GF-D8 (cell line): ENCODE measurements at regions not wholly inside any gene's neighbourhood (a gene's known extent, or its start where the extent isn't known, plus 50 kb on each side); places are given as distances from the start of the nearest gene placed in this dataset.
"Not testable (repeated sequence)": the region's sequence is repeated elsewhere in the genome, so short reads cannot be mapped to it uniquely, and the experiment has no call there.

ENCODE experiments used
- DNase-seq: peaks from one replicate; lab custom pipeline; 2025; lab: John Stamatoyannopoulos, UW

DNA sequence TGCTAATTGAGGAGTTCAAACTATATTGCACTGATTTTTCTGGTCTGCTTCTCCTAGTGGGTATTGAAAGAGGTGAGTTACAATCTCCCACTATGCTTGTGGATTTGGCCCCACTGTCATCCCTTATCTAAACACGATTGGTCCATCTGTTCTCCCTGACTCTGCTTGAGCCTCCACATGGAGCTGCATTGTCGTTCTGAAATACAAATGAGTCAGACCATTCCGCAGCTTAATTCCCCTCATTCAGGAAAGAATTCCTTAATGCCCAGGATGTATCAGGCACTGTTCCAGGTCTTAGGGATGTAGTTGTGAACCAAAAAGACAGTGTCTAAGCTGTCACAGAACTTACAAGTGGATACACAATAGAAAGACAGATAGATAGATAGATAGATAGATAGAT is 461.9 kb downstream of the QKI start:
- no peak for DNase-seq

DNA sequence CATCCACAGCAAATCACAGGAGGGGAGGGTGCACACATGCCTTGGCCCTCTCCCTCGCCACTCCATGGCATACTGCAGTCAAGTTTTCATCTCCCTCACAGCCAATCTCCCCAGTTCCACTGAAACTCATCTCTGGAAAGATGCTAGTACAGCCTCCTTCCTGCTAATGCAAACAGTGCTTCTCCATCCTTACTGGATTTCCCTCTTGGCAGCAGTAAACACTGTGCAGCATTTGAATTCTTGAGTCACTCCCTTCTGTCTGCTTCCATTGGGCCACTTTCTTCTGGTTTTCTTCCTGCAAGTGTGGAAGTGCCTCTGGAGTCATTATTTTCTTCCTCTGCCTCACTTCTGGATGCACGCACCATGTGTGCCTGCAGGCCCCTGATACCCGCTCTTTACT is 460.3 kb downstream of the QKI start:
- DNase-seq: no peak

DNA sequence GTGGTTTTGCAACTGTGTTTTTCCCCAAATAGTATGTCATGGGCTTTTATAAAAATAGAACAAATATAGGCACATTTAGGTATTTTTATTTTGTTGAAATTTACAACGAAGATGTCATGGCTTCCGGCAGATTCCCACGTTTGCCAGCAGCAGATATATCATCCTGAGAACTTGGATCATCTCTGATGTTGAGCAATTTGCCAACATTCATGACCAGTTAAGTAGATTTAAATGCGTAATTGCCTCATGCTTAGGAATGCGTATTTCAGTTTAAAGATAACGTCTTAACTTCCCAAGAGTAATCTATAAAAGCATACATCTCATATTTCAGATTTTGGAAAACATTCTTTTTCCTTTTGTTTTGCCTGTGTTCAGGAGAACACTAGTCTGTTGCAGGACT is 457.8 kb downstream of the QKI start:
- no peak for DNase-seq

DNA sequence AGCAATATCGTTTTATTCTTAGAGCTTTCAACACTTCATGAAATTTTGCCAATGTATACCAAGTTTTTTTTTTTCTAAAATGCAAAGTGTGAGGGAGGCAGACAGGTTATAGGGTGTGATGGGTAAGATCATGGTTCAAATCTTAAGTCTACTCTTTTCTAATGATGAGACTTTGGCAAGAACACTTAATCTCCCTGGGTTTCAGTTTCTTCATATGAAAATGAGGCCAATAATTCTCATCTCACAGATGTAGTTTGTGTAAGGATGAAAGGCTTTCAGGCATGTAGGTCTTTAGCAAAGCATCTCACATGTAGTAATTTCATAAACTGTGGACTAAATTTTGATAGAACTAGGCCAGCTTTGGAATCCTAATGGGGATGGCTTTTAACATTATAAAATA is 457.1 kb downstream of the QKI start:
- no peak for DNase-seq

DNA sequence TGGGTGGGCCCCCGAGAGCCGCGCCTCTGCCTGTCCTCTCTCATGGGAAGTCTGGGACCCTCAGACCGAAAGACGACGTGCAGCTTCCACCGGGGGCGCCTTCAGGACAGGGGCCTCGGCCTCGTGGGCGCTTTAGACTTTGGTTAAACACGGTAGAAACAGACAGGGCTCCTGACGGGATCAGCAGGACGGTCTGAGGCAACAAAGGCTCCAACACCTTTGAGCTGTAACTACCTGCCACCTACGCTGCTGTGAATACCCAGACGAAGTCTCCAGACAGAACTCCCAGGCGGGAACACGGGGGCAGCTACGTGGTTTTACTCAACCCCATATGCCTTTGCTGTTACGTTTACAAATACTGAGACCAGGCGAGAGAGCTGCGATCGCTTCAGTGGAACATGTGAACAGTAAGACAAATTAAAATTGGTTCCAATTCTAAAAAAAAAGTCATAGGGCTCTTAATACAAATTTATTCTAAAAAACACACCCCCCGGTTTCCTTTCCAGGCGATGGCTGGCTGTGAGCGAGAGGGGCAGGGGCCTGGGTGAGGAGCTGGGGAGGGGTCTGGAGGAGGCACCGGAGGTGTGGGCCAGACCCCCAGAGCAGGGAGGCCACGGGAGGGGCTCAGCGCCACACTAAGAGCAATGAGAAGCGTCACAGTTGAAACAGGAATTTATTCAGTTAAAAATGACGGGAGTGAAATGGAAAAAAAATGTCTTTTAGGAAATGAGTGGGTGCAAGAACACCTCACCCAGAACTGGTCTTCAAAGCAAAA is 453.2 kb downstream of the QKI start:
- DNase-seq: no peak

DNA sequence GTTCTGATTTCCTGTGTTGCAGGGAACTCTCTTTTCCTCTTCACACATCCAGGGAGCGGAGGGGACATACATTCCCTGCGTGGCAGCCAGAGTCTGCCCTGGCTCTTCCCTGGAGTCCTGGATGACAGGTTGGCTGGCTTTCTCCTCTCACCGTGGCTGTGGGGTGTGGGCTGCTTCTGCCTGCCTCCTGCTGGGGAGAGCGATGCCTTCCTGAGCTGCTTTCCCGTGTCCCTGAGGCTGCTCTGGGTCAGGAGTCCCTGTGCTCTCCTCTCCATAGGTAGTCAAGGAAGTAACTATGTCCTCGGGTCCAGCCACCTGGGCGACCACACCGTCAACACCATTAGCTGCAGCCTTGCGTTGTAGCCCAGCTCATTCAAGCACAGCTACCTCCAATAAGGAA is 451.7 kb downstream of the QKI start:
- DNase-seq: no peak

DNA sequence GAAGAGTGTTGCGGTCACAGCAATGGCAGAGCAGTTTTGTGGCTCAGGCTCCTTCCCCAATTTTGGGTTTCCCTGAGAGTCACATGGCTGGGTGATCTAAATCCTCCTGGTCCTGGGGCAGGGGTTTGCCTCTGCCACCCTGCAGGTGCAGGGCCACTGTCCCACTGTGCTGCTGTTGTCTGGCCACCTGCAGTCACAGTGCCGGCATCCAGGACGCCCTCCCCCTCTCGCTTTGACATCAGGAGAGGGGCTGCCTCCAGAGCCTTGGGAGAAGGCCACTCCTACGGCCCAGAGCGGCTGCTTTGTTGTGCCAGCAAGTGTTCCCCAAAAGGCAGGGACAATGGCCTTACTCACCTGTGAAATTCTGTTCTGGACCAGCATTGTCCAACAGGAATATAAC is 449.0 kb downstream of the QKI start:
- DNase-seq: no peak

DNA sequence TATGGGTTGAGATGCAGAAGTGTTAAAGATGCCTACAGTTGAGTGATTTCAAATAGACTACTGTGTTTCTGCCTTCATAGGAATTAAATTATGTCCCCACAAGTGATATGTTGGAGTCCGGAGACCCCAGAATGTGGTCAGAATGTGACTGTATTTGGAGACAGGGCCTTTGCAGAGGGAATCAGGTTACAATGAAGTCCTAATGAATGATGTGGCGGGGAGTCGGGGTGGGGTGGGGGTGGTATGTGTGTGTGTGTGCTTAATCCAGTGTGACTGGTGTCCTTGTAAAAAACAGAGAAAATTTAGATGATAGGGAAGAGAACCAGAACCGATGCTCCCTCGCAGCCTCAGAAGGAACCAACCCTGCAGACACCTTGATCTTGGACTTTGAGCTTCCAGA is 448.2 kb downstream of the QKI start:
- DNase-seq: no peak

DNA sequence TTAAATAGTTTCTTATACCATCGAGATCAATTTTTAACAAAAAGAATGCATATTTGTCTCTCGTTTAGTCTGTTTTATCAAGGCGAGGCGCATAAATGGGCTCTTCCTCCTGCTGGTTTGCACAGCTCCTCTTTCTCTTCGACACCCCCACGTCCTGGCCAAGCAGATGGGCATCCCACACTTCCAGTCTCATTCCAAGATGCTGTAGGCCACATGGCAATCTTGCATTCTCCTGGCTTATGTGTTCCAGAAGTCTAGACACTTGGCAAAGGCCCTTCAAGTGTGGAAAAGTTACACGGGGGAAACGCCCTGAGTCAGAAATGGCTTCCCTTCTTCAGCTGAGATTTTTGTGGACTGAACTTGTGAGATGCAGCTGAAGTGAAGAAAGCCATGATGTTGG is 447.1 kb downstream of the QKI start:
- DNase-seq: no peak

DNA sequence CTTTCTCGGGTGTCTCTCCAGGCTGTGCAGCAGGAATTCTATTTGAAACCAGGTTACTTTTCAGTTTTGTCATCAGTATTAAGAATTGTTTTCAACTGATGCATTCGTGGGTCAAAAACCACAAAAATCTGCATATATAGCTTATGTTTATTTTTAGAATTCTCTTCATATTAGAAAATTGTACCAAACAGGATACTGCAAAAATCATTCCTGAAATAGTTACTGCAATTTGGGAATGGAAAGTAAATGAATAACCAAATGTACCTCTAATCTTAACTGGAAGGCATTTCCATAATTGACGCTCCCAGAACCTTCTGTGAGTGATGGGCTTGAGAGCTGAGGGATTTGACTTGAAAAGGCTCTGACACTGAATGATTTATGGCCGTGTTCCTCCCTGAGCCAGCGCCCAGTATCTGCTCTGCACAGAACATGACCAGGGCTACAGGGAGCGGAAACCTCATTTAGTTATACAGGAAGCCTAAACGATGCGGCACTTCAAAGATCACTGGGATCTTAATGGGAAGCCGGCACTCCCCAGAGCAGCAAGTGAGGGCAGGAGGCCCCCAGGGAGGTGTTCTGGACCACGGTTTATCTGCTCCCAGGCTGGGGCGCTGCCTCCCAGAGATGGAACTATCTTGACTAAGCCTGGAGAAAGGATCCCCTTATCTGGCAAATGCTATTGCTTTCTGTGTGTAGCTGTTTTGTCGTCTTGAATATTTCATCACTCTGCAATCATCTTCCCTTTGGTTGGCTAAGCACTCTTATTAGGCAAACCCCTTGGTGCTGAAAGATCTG is 446.0 kb downstream of the QKI start:
- DNase-seq: no peak

DNA sequence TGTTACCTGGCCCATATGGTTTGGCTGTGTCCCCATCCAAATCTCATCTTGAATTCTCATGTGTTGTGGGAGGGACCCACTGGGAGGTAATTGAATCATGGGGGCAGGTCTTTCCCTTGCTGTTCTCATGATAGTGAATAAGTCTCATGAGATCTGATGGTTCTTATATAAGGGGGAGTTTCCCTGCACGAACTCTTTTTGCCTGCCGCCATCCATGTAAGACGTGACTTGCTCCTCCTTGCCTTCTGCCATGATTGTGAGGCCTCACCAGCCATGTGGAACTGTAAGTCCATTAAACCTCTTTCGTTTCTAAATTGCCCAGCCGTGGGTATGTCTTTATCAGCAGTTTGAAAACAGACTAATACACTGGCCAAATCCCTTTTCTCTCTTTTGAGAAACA is 444.4 kb downstream of the QKI start:
- DNase-seq: not testable (repeated sequence)

DNA sequence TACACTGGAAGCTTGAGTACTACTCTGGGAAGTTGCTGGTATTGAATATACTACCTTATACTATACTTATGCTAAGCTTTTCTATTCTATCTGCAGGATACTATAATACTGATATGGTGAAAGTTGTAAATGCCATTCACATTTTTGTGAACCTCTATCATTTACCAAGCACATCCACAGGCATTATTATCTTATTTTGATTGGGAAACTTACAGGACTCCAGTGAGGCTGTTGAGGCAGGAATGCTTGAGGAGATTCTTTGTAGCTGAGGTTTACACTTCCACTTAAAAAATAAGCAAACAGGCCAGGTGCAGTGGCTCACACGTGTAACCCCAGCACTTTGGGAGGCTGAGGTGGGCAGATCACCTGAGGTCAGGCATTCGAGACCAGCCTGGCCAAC is 442.9 kb downstream of the QKI start:
- DNase-seq: no peak

DNA sequence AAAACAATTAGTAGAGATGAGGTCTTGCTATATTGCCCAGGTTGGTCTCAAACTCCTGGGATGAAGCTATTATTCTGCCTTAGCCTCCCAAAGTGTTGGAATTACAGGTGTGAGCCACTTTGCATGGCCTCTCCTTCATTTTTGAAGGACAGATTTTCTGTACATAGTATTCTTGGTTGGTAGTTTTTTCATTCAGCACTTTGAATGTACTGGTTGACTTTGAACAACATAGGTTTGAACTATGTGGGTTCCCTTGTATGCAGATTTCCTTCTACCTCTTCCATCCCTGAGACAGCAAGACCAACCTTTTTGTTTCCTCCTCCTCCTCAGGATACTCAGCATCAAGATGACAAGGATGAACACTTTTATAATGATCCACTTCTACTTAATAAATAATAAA is 436.4 kb downstream of the QKI start:
- no peak for DNase-seq

DNA sequence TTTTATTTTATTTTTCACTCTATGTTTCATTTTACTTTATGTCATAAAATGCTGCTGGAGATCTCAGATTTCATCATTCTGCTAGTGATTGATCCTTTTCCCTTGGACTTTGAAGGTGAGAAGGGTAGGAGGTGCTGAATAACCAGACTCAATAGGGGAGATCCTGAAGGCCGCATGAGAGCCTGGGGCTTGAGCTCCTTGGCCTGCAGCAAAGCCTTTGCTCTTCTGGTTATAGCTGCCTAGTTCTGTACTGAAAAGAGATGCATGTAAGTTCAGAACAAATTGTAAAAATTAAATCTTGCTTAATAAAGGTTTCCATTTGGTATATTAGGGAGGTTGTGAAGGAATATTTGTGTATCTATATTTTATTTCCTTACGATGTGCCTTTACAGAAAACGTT is 430.2 kb downstream of the QKI start:
- no peak for DNase-seq

DNA sequence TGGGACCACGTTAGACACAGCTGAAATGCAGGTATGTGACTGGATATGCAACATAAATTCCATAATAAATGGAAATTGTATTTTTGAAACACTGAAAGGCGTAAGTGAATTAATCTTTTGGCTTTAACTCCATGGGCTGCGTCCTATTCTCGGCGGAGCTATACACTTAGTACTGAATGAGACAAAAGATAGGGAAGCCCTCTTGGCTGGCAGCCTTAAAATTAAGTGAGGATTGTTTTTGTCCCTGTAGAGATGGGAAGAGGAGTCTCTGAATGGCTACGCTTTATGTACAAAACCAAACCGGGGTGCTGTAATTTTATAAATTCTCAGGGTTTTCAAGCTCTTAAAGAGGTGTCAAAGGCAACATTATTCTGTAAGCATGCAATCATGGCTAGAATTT is 429.8 kb downstream of the QKI start:
- DNase-seq: no peak

DNA sequence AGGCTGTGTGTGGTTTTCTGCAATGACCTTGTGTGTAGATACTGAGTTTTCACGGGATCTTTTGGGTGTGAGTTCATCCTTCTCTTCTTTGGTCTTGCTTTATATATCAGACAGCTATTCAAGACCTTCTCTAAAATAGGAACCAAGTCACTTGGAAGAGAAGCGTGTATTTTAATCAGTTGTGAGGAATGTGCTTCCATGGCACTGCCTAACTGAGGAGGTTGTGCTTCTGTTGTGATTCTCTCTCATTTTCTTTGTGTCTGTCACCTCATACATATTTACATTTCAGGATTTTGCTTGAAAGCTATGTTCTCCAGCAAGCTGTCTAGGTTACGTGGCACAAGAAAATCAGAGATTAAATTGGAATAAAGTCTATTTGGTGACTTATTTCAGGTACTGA is 428.7 kb downstream of the QKI start:
- no peak for DNase-seq

DNA sequence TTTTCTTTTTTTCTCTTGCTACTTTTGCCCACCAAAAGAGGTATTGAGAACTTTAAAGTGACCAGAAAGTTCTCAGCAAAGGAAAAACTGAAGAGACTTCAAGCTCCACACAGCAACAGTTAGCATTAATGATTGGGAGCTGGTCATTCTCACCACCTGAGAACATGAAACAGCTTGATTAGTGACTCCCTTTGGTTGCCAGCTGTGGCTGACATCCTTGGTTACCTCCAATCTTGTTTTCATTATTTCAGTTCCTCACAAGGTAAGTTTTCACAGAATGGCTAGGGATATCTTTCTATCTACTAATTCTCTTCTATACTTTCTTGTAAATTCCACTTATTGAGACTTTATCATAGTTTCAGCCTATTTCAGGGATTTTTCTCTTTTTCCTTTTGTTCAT is 427.9 kb downstream of the QKI start:
- no peak for DNase-seq

DNA sequence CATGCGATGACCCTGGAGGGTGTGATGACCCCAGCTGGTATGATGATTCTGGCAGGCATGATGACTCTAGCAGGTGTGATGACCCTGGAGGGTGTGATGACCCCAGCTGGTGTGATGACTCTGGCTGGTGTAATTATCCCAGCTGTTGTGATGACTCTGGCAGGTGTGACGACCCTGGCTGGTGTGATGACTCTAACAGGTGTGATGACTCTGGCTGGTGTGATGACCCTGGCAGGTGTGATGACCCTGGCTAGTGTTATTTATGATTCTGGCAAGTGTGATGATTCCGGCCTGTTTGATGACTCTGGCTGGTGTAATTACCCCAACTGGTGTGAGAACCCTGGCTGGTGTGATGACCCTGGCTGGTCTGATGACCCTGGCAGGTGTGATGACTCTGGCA is 427.2 kb downstream of the QKI start:
- DNase-seq: no peak

DNA sequence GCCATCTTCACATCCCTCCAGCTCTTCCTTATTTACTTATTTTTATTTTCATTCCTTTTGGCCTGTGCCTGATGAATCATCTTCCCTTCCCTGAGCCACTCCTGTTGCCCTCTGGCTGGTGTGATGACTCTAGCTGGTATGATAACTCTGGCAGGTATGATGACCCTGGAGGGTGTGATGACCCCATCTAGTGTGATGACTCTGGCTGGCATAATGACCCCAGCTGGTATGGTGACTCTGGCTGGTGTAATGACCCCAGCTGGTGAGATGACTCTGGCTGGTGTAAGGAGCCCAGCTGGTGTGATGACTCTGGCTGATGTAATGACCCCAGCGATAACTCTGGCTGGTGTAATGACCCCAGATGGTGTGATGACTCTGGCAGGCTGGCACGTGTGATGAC is 426.8 kb downstream of the QKI start:
- DNase-seq: no peak

DNA sequence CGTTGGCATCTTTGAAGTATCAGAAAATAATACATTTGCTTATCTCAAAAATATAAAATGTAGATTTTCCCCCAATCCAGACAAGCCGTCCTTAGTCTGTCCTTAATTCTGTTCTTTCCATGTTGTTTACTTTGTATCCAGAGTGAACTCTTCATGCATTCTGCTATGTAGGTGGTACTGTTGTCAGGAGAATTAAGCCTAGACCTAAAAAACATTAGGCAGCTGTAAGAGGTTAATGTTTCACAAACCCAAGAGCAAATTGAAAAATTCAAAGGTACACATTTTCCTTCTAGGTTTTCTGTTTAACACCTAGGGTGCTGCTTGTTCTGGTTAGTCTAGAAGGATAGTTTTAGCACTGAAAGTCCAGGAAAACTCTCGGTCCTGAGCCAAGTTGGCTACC is 426.4 kb downstream of the QKI start:
- DNase-seq: no peak

DNA sequence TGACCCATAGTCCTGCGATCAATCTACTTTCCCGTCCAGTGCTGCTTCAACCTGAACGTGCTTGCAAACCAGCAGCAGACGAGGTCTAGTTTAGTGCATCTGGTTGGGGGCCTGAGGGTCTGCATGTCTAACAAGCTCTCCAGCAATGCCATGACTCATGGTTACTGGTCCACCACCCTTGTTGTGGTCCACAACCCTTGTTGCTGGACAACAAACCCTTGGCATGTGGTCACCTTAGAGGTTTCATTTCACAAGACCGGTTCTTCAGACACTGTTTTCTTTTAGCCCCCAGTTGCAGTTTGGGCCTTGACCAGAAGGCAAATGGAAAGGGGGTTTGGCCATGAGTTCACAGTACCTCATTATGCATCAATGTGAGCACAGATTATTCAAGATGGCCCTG is 424.8 kb downstream of the QKI start:
- no peak for DNase-seq

DNA sequence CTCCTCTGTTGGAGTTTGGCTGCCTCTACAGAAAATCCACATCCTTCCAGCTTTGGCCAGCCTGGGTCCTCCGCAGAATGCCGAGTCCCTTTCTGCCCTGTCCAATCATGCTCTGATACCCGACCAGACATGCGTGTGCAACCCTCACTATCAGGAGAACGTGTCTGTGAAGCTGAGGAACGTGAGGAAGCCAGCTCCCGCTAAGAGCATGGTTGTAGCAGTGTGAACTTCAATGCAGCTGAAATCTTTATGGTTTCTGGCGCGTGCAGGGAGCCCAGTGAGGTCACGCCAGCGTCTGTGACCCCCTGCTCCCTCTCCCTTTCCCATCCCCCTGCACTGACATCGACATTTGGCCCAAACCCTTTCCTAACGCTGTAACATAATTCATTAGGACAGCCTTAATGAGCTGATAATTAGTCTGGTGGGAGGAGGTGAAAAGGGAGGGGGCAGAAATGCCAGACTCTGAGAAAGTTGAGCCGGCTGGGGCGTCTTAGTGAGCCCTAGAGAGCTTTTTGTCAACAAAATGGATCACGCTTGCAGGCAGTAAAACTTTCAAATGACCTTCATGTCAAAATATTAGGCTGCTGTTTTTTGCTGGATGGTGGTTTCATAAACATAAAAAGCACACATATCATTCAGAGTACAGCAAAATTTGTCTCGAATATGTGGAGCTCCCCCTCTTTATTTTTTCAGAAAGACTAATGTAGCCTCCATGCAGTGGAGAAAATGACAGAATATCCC is 423.3 kb downstream of the QKI start:
- no peak for DNase-seq
